Osteoblast (primary cell): ENCODE measurements at regions not wholly inside any gene's neighbourhood (a gene's known extent, or its start where the extent isn't known, plus 50 kb on each side); places are given as distances from the start of the nearest gene placed in this dataset.

ENCODE experiments used
- DNase-seq: peaks from one replicate; pipeline ENCODE4 v3.0.0; 2011; ENCODE audit warnings: low spot score, mixed read lengths; ENCODE audit not compliant: insufficient read length; ENCODE audit errors: missing footprints
- H2AFZ ChIP-seq: 2 replicates; pipeline ENCODE4 v1.6.0; 2011; ENCODE audit warnings: mild to moderate bottlenecking, low read length
- H3K27ac ChIP-seq: 2 replicates; pipeline ENCODE4 v1.5.1; 2011; ENCODE audit warnings: mild to moderate bottlenecking, low read depth, low read length, moderate library complexity
- H3K27me3 ChIP-seq: 2 replicates; pipeline ENCODE4 v1.6.0; 2012; ENCODE audit warnings: mild to moderate bottlenecking, control low read depth, inconsistent platforms, low read length, moderate library complexity; ENCODE audit not compliant: insufficient read depth
- H3K36me3 ChIP-seq: 2 replicates; pipeline ENCODE4 v1.5.1; 2011; ENCODE audit warnings: mild to moderate bottlenecking, low read length, control low read depth, moderate library complexity; ENCODE audit not compliant: insufficient read depth
- H3K4me1 ChIP-seq: 2 replicates; pipeline ENCODE4 v1.5.1; 2011; ENCODE audit warnings: mild to moderate bottlenecking, low read length, control low read depth, moderate library complexity; ENCODE audit not compliant: insufficient read depth
- H3K4me2 ChIP-seq: 2 replicates; pipeline ENCODE4 v1.6.0; 2011; ENCODE audit warnings: mild to moderate bottlenecking, low read length; ENCODE audit not compliant: insufficient read depth
- H3K4me3 ChIP-seq: fragments of 200-600 bp; sonication (generic); 3 replicates; pipeline ENCODE4 v1.5.1; 2012; ENCODE audit warnings: mild to moderate bottlenecking, low read length, inconsistent platforms; ENCODE audit not compliant: insufficient read depth
- H3K79me2 ChIP-seq: 2 replicates; pipeline ENCODE4 v1.6.0; 2012; ENCODE audit warnings: mild to moderate bottlenecking, low read length, control low read depth, inconsistent platforms; ENCODE audit not compliant: insufficient read depth
- H3K9me3 ChIP-seq: 2 replicates; pipeline ENCODE4 v1.5.1; 2011; ENCODE audit warnings: low read depth, low read length, control low read depth
- H4K20me1 ChIP-seq: 2 replicates; pipeline ENCODE4 v1.6.0; 2012; ENCODE audit warnings: mild to moderate bottlenecking, low read length, control low read depth; ENCODE audit not compliant: insufficient read depth
- CTCF ChIP-seq: IDR thresholded peaks from 2 replicates; pipeline ENCODE4 v1.5.1; 2011; ENCODE audit warnings: mild to moderate bottlenecking, low read depth, low read length, moderate library complexity; ENCODE audit errors: extremely low read depth

DNA sequence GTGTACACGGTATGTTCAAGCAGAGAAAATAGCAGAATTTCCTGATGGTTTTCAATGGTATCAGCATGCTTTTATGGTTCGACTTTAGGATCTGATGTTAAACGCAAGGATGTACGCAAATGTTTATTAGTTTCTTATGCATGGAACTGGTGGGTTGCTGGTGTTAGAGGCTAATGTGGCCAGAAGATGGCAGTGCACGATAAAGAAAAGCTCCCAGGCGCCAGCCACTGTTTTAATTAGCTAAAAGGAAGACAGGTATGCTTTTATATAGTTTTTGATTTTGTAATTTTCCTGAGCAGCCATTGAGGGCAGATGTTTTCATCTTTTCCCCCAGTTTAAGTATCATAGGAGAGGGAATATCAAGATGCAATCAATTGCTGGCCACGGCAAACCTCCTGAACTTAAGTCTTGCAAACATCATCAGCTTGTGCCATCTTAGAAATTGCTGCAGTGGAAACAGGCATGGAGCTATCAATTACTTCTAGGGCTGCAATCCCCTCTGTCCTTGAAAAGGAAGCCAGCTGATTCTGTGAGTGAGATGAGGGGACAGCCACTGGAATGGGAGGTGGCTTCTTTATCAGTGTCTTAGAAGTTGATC lies 648.5 kb upstream of the RBFOX1 start:
- Histone ChIP-seq H3K27me3 (no peaks in the 10 kb centered on the region), H4K20me1 (no peaks in the 10 kb centered on the region), H3K4me3 (no peak overlapping the region), H3K4me1 (no peaks in the 10 kb centered on the region), H3K27ac (no peak overlapping the region), H3K79me2 (no peaks in the 10 kb centered on the region), H3K9me3 (no peaks in the 10 kb centered on the region), H3K4me2 (no peak overlapping the region), H2AFZ (no peak overlapping the region), H3K36me3 (no peaks in the 10 kb centered on the region)
- peak; percentile 11 for TF ChIP-seq CTCF
- DNase-seq, result no peak

DNA sequence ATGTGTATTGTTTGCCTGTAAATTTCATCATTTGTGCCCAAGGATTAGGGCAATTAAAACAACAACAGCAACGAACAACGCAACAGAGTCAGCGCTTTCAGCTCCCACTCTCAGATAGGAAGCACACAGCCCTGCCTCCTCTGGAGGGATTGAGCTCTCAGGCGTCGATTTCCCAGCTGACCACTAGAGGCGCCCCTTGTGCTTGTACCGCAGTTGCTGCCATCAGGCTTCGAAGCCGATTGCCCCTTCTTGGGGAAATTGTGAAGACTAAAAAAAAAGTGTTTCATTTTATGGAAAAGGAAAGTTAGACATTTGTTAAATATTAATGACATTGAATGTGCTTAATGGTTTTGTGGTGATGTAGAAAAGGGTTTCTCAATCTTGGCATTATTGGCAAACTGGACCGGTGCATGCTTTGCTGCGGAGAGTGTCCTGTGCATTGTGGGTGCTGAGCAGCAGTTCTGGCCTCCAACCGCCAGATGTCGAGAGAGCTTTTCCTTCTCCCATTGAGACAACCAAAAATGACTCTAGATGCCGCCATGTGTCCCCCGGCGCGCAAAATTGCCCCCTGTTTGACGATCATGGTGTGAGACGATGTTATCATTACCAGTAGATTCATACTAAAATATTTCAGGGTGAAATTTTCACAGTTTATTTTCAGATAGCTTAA lies 650.4 kb upstream of the RBFOX1 start:
- no peaks in the 10 kb centered on the region for H3K4me1 ChIP-seq
- H3K27me3 ChIP-seq, result no peaks in the 10 kb centered on the region
- H3K27ac ChIP-seq, result no peak overlapping the region
- no peak overlapping the region for H3K4me3 ChIP-seq
- no peak for DNase-seq
- H3K4me2 ChIP-seq, result no peak overlapping the region
- no peaks in the 10 kb centered on the region for H3K9me3 ChIP-seq
- no peak for TF ChIP-seq CTCF
- no peak overlapping the region for H2AFZ ChIP-seq
- H3K36me3 ChIP-seq, result no peaks in the 10 kb centered on the region
- H4K20me1 ChIP-seq, result no peaks in the 10 kb centered on the region
- no peaks in the 10 kb centered on the region for H3K79me2 ChIP-seq

- no peak overlapping the region for H2AFZ ChIP-seq
- no peaks in the 10 kb centered on the region for H3K4me1 ChIP-seq
- H3K27ac ChIP-seq, result no peak overlapping the region
- H3K4me2 ChIP-seq, result no peak overlapping the region
- no peak overlapping the region for H3K4me3 ChIP-seq
- no peaks in the 10 kb centered on the region for H3K79me2 ChIP-seq
- no peak for DNase-seq
- no peaks in the 10 kb centered on the region for H4K20me1 ChIP-seq
- no peaks in the 10 kb centered on the region for H3K36me3 ChIP-seq
- no peaks in the 10 kb centered on the region for H3K27me3 ChIP-seq
- H3K9me3 ChIP-seq, result peaks cover 2% of the 10 kb centered on the region
- no peak for TF ChIP-seq CTCF
Measured at GRCh38 chr16:6678586-6678985, 654.1 kb upstream of the RBFOX1 start.

- H3K27me3 ChIP-seq, result no peaks in the 10 kb centered on the region
- no peaks in the 10 kb centered on the region for H3K79me2 ChIP-seq
- no peaks in the 10 kb centered on the region for H4K20me1 ChIP-seq
- no peak overlapping the region for H2AFZ ChIP-seq
- no peak for DNase-seq
- H3K9me3 ChIP-seq, result peaks cover 2% of the 10 kb centered on the region
- no peaks in the 10 kb centered on the region for H3K36me3 ChIP-seq
- H3K27ac ChIP-seq, result no peak overlapping the region
- H3K4me2 ChIP-seq, result no peak overlapping the region
- TF ChIP-seq CTCF, result no peak
- no peaks in the 10 kb centered on the region for H3K4me1 ChIP-seq
- H3K4me3 ChIP-seq, result no peak overlapping the region
Measured at GRCh38 chr16:6674071-6674470, 658.6 kb upstream of the RBFOX1 start.
